ENCODE measurements at regions not wholly inside any gene's neighbourhood (a gene's known extent, or its start where the extent isn't known, plus 50 kb on each side); places are given as distances from the start of the nearest gene placed in this dataset.

- DNase-seq (ENCODE audit: low spot score), result no peak
Measured at GRCh38 chr2:111643759-111644158, 240.2 kb downstream of the ANAPC1 start.

GRCh38 chr2:111647359-111647758 is 236.6 kb downstream of the ANAPC1 start:
- DNase-seq (ENCODE audit: low spot score), result no peak

- DNase-seq (ENCODE audit: low spot score), result no peak
Measured at GRCh38 chr2:111652038-111652437, 232.0 kb downstream of the ANAPC1 start.

- DNase-seq (ENCODE audit: low spot score), result no peak
Measured at GRCh38 chr2:111652681-111653080, 231.3 kb downstream of the ANAPC1 start.

- no peak for DNase-seq (ENCODE audit: low spot score)
Measured at GRCh38 chr2:111653103-111653624, 230.8 kb downstream of the ANAPC1 start.

- DNase-seq (ENCODE audit: low spot score), result no peak
Measured at GRCh38 chr2:111653913-111654312, 230.1 kb downstream of the ANAPC1 start.

GRCh38 chr2:111654829-111655228 is 229.2 kb downstream of the ANAPC1 start:
- DNase-seq (ENCODE audit: low spot score), result no peak

GRCh38 chr2:111656436-111656835 is 227.6 kb downstream of the ANAPC1 start:
- no peak for DNase-seq (ENCODE audit: low spot score)

- no peak for DNase-seq (ENCODE audit: low spot score)
Measured at GRCh38 chr2:111656894-111657293, 227.1 kb downstream of the ANAPC1 start.

- no peak for DNase-seq (ENCODE audit: low spot score)
Measured at GRCh38 chr2:111657351-111657975, 226.5 kb downstream of the ANAPC1 start.

- DNase-seq (ENCODE audit: low spot score), result peak; percentile 92
Measured at GRCh38 chr2:111659361-111660333, 224.3 kb downstream of the ANAPC1 start.

GRCh38 chr2:111660811-111661210 is 223.2 kb downstream of the ANAPC1 start:
- no peak for DNase-seq (ENCODE audit: low spot score)

GRCh38 chr2:111661286-111661940 is 222.6 kb downstream of the ANAPC1 start:
- no peak for DNase-seq (ENCODE audit: low spot score)

GRCh38 chr2:111662039-111662770 is 221.8 kb downstream of the ANAPC1 start:
- peak; percentile 58 for DNase-seq (ENCODE audit: low spot score)

GRCh38 chr2:111662771-111663470 is 221.1 kb downstream of the ANAPC1 start:
- DNase-seq (ENCODE audit: low spot score), result peak; percentile 46

GRCh38 chr2:111663471-111664274 is 220.3 kb downstream of the ANAPC1 start:
- DNase-seq (ENCODE audit: low spot score), result no peak

- DNase-seq (ENCODE audit: low spot score), result no peak
Measured at GRCh38 chr2:111664275-111664850, 219.6 kb downstream of the ANAPC1 start.

GRCh38 chr2:111665011-111665410 is 219.0 kb downstream of the ANAPC1 start:
- DNase-seq (ENCODE audit: low spot score), result no peak

- no peak for DNase-seq (ENCODE audit: low spot score)
Measured at GRCh38 chr2:111665551-111666116, 218.4 kb downstream of the ANAPC1 start.
